IPS-18a (cell line): ENCODE measurements at regions not wholly inside any gene's neighbourhood (a gene's known extent, or its start where the extent isn't known, plus 50 kb on each side); places are given as distances from the start of the nearest gene placed in this dataset.
"Not testable (repeated sequence)": the region's sequence is repeated elsewhere in the genome, so short reads cannot be mapped to it uniquely, and the experiment has no call there.

Source experiments
- H3K27ac ChIP-seq: one replicate; pipeline ENCODE4 v1.5.1; 2013; ENCODE audit warnings: low read length
- H3K27me3 ChIP-seq: one replicate; pipeline ENCODE4 v1.6.1; 2013; ENCODE audit warnings: mild to moderate bottlenecking, low read length; ENCODE audit not compliant: control insufficient read depth, insufficient read depth
- H3K36me3 ChIP-seq: one replicate; pipeline ENCODE4 v1.6.1; 2013; ENCODE audit warnings: low read depth, low read length; ENCODE audit not compliant: control insufficient read depth
- H3K4me1 ChIP-seq: one replicate; pipeline ENCODE4 v1.6.1; 2013; ENCODE audit warnings: low read depth, low read length; ENCODE audit not compliant: control insufficient read depth
- H3K4me3 ChIP-seq: one replicate; pipeline ENCODE4 v1.5.1; 2013; ENCODE audit warnings: low read length
- H3K9ac ChIP-seq: one replicate; pipeline ENCODE4 v1.6.1; 2013; ENCODE audit warnings: mild to moderate bottlenecking, low read length, moderate library complexity
- H3K9me3 ChIP-seq: one replicate; pipeline ENCODE4 v1.6.1; 2013; ENCODE audit warnings: low read depth, low read length; ENCODE audit not compliant: control insufficient read depth

DNA sequence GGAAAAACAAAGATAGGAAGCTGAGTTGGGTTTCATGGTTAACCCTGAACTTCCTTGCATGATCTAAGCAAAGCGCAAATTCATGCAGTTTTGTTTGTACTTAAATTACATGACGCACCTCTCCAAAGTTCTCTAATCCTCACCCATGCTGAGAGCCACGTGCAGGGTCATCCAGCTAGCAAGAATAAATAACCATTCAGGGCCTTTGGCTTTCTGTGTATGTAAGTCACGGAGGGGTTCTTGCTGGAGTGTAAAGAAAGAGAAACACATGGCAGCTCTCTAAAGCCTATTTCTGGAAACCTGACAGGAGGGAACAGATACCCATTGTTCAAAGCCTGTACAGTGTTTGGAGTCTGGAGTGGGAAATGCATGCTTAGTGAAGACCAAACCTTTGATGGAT, 171.7 kb upstream of the CCN2 start:
- Histone ChIP-seq H3K9me3 (no peaks in the 10 kb centered on the region), H3K27ac (no peak overlapping the region), H3K27me3 (no peaks in the 10 kb centered on the region), H3K4me3 (no peak overlapping the region), H3K36me3 (no peaks in the 10 kb centered on the region), H3K9ac (no peak overlapping the region), H3K4me1 (no peaks in the 10 kb centered on the region)

DNA sequence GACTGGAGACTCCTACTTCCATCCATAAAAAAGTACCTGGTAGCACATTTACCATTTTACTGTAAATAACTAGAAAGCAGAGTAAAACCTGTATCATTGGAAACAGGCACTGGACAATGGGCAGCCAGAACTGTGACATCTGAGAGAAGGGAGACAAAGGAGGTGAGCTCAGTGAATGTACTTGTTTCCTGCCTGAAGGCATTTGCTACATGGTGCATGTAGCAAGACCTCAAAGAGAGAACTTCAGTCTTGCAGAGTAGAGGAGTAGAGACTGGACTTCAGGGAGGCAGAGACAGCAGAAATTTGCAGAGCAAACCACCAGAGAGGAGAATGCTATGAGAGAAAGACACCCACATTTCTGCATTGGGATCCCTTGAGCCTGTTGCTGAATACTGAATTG, 171.0 kb upstream of the CCN2 start:
- H3K36me3 ChIP-seq = no peaks in the 10 kb centered on the region
- H3K4me3 ChIP-seq = no peak overlapping the region
- H3K9me3 ChIP-seq = no peaks in the 10 kb centered on the region
- no peaks in the 10 kb centered on the region for H3K27me3 ChIP-seq
- no peak overlapping the region for H3K9ac ChIP-seq
- H3K4me1 ChIP-seq = no peaks in the 10 kb centered on the region
- H3K27ac ChIP-seq = no peak overlapping the region

DNA sequence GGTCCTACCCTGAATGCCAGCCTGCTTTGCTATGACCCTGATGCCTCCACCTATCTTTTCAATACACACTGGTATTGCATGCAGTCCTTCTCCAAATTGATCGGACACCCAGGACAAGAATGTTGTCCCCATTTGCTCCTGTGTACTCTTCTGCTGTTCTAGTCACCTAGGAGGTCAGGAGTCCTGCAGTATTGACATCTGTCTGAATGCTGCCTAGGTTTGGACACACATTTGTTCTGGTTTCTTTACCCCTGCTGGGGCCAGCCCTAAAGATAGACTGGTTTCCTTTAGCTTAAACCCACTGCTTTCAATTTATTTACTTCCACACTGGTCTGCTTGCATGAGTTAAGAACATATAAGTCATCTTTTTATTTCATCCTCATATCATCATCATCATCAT, 167.0 kb upstream of the CCN2 start:
- Histone ChIP-seq H3K4me3 (no peak overlapping the region), H3K27me3 (no peaks in the 10 kb centered on the region), H3K27ac (no peak overlapping the region), H3K9ac (no peak overlapping the region), H3K9me3 (no peaks in the 10 kb centered on the region), H3K36me3 (no peaks in the 10 kb centered on the region), H3K4me1 (no peaks in the 10 kb centered on the region)

DNA sequence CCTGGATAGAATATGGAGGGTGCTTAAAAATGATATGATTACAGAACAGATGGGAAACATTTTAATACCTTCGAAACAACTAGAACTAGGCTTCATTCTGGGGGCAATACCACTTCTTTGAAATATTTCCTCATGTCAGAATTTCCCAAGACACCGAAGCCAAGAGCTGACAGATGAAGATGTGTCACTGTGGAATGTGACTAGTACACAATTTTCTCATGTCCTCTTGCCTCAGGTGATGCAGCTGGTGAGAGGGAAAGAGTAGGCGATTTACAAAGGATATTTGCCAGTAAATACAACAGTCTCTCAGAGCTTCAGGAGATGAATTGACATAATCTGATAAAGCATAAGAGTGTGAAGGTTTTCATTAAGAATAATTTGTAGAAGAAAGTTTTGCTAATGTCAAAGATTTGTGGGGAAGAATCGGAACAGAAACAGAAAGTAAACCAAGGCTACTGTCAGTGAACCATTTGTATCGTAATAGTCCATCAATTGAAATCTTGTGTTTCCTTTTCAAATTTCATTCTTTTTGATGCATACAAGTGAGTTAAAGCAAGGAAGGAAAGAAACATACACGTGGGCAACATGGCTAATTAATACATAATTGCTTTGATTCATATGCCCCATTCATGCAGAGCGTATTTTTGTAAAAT, 164.7 kb upstream of the CCN2 start:
- Histone ChIP-seq H3K4me1 (no peaks in the 10 kb centered on the region), H3K9me3 (no peaks in the 10 kb centered on the region), H3K27me3 (no peaks in the 10 kb centered on the region), H3K27ac (no peak overlapping the region), H3K4me3 (no peak overlapping the region), H3K36me3 (no peaks in the 10 kb centered on the region), H3K9ac (no peak overlapping the region)

DNA sequence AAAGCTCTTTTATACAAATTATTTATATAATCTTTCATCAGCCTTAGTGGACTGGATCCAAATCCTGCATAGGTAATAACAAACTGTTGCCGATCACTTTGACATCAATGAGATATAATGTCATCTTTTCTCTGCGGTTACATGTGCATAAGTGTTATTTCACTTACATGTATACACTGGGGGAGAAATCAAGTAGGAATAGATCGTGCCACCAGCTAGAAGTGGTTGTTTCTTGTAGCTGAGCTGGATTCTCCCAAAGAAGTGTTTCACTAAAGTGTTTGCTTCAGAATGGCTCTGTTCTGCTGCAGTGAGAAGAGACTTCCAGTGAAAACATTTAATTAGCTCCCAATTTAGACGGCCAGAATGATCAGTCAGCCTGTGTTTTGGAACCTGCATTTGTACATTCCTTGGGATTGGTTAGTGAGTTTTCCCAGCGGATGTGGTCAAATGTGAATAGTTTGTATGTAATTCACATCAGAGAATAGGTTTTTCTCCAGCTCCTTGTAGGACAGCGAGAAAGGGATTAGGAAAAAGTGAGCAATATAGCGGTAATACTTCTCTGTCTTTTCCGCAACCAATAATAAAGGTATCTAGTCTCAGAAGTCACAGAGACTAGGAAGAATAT, 163.1 kb upstream of the CCN2 start:
- peaks cover under 1% of the 10 kb centered on the region for H3K9me3 ChIP-seq
- no peaks in the 10 kb centered on the region for H3K27me3 ChIP-seq
- H3K9ac ChIP-seq = no peak overlapping the region
- H3K36me3 ChIP-seq = no peaks in the 10 kb centered on the region
- no peak overlapping the region for H3K27ac ChIP-seq
- no peak overlapping the region for H3K4me3 ChIP-seq
- no peaks in the 10 kb centered on the region for H3K4me1 ChIP-seq

DNA sequence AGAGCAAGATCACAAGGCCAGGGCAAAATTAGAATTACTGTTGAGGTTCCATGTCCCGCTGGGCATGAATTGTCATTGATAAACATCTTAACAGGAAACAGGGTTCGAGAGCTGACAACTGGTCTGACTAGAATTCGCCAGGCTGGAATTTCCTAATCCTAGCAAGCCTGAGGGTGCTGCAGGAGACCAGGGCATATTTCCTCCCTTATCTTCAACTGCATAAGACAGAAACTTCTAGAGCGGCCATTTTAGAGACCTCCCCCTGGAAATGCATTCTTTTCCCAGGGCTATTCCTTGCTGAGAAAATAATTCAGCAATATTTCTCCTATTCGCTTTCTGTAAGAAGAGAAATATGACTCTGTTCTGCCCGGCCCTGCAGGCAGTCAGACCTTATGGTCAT, 158.6 kb upstream of the CCN2 start:
- H3K4me3 ChIP-seq, H3K36me3 ChIP-seq, H3K27ac ChIP-seq, H3K9ac ChIP-seq, H3K27me3 ChIP-seq, H3K9me3 ChIP-seq, H3K4me1 ChIP-seq: not testable (repeated sequence)

DNA sequence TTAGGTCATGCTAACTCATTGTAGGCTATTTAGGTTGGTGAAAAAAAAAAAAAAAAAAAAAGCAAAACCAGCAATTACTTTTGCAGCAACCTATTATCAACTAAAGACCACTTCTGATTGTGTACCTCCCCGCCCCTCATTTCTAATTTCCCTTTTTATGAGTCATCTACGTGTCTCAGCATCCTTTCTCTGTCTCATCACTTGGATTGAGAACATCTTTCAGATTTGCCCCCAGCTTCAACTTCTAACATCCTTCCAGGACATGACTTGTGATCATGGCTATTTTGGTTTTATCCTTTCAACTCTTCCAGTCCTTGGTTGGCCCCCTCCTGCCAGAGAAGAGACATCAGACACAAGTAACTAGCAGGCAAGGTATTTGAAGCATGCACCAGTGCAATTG, 156.7 kb upstream of the CCN2 start:
- Histone ChIP-seq H3K36me3 (no peaks in the 10 kb centered on the region), H3K9me3 (peaks cover 3% of the 10 kb centered on the region), H3K4me1 (no peaks in the 10 kb centered on the region), H3K4me3 (no peak overlapping the region), H3K27ac (no peak overlapping the region), H3K27me3 (no peaks in the 10 kb centered on the region), H3K9ac (no peak overlapping the region)

DNA sequence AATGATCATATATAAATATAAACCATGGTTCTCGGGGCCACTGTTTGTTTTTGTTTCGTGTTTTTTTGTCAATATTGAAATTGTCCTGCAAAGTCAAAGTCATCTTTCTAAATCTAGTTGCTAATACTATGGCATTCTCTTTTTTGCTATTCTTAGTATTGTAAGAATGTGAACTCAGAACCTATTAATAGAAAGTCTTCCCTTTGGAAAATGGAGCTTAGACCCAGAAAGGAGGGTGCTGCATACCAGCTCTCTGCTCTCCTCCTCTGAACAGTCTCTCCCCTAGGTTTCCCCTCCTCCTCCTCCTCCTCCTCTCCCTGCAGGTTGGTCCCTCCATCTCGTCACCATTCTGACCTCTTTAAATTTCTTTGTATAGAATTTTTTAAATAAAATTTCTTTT, 150.4 kb upstream of the CCN2 start:
- no peaks in the 10 kb centered on the region for H3K36me3 ChIP-seq
- no peak overlapping the region for H3K27ac ChIP-seq
- H3K9ac ChIP-seq = no peak overlapping the region
- H3K27me3 ChIP-seq = no peaks in the 10 kb centered on the region
- no peaks in the 10 kb centered on the region for H3K4me1 ChIP-seq
- no peaks in the 10 kb centered on the region for H3K9me3 ChIP-seq
- H3K4me3 ChIP-seq = no peak overlapping the region

DNA sequence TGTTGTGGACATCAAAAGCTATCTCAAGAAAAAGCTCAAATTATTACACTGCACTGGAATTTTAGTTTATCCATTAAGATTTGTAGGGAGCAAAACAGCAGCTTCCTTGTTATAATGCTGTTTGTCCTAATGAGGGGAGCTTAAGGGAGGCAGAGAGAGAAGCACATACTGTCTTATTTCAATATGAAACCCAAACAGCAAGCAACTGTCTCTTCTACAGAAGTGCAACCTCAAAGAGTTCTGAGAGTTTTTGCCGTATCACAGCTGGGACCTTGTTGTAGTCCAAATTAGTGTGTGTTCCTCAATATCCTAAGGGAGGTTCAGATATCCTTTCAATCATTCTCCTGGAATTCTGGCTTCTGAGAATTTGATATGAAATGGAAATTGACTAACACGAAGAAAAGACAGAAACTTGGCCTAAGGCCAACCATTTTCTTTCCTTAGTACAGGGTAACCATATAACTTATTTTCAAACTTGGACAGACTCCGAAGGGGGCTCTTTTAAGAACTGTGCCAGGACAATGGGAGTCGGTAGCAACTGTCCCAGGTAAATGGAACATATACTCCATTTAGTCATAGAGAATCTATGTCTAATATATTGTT, 149.3 kb upstream of the CCN2 start:
- H3K4me3 ChIP-seq = no peak overlapping the region
- H3K36me3 ChIP-seq = no peaks in the 10 kb centered on the region
- H3K9ac ChIP-seq = no peak overlapping the region
- H3K9me3 ChIP-seq = no peaks in the 10 kb centered on the region
- no peak overlapping the region for H3K27ac ChIP-seq
- no peaks in the 10 kb centered on the region for H3K27me3 ChIP-seq
- H3K4me1 ChIP-seq = no peaks in the 10 kb centered on the region

DNA sequence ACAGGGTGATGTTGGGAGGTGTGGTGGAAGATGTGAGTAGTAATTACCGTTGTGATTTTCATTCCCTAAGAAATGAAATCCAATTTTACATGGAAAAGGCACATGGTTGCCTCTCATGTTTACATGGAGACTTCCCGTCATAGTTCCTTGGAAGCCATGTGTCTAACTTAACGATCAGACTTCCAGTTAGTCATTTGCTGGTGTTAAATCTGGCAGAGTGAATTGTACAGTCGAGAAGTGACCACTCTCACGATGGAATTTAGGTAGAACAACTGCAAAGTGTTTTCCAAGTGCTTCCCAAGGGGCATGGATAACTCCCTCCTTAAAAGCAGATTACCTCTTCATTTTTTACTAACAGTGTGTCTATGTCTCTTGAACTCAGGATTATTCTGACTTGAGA, 145.8 kb upstream of the CCN2 start:
- Histone ChIP-seq H3K9me3 (no peaks in the 10 kb centered on the region), H3K36me3 (no peaks in the 10 kb centered on the region), H3K9ac (no peak overlapping the region), H3K27ac (no peak overlapping the region), H3K4me1 (no peaks in the 10 kb centered on the region), H3K4me3 (no peak overlapping the region), H3K27me3 (no peaks in the 10 kb centered on the region)

DNA sequence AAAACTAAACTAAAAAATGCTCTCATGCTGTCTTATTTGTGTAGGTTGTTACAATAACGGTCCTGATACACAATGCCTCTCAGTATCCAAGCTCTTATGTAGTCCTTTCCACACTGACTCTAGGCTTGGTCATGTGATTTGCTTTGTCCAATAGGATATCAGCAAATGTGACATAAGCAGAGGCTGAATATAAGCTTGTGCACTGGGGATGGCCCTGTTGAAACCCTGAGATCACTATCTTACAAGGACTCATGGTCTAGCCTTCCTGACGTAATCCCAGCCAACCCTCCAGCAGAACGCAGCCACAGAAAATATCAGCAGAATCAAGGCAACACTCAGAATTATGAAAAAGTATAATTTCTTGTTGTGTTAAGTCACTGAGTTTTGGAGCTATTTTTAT, 145.1 kb upstream of the CCN2 start:
- no peak overlapping the region for H3K9ac ChIP-seq
- no peaks in the 10 kb centered on the region for H3K4me1 ChIP-seq
- H3K9me3 ChIP-seq = no peaks in the 10 kb centered on the region
- H3K4me3 ChIP-seq = no peak overlapping the region
- no peaks in the 10 kb centered on the region for H3K27me3 ChIP-seq
- no peaks in the 10 kb centered on the region for H3K36me3 ChIP-seq
- no peak overlapping the region for H3K27ac ChIP-seq

DNA sequence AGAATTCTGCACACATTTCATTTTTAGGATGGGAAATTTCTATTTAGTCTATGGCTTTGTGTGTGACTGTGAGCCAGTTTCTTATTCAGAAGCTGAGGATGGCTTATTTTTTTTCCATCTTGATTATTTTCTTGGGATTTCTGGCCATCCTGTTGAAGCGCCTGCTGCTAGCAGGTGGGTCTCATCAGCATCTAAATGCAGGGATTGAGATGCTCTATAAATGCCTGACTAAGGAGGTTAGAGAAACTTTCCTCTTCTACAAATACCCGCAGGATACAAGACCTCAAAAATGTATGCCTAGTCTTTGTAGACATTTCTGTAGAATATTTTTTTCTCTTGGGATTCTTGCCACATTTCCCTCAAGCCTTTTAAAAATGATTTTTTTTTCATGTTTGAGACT, 138.0 kb upstream of the CCN2 start:
- H3K9me3 ChIP-seq = no peaks in the 10 kb centered on the region

More for the DNA sequence above, 138.0 kb upstream of the CCN2 start:
- Histone ChIP-seq H3K4me3 (peak overlapping the region; percentile 8), H3K9ac (no peak overlapping the region), H3K27me3 (no peaks in the 10 kb centered on the region), H3K36me3 (no peaks in the 10 kb centered on the region), H3K4me1 (peaks cover 22% of the 10 kb centered on the region), H3K27ac (no peak overlapping the region)
